Dedifferentiated amniotic fluid mesenchymal stem cell (primary cell): ENCODE measurements at regions not wholly inside any gene's neighbourhood (a gene's known extent, or its start where the extent isn't known, plus 50 kb on each side); places are given as distances from the start of the nearest gene placed in this dataset.
"Not testable (repeated sequence)": the region's sequence is repeated elsewhere in the genome, so short reads cannot be mapped to it uniquely, and the experiment has no call there.

Source experiments
- DNase-seq: peaks from one replicate; pipeline ENCODE4 v3.0.0-alpha.2; 2016; ENCODE audit errors: extremely low spot score

- DNase-seq = not testable (repeated sequence)
These were observed 120.1 kb upstream of the AGTR1 start for GRCh38 chr3:148577579-148577978.

GRCh38 chr3:148582126-148582525 lies 115.6 kb upstream of the AGTR1 start:
- peak; percentile 14 for DNase-seq

GRCh38 chr3:148583793-148584192 lies 113.9 kb upstream of the AGTR1 start:
- DNase-seq = peak; percentile 13

GRCh38 chr3:148584438-148584837 lies 113.3 kb upstream of the AGTR1 start:
- peak; percentile 13 for DNase-seq

GRCh38 chr3:148585671-148586379 lies 111.9 kb upstream of the AGTR1 start:
- DNase-seq = no peak

- no peak for DNase-seq
These were observed 109.4 kb upstream of the AGTR1 start for GRCh38 chr3:148588291-148588690.

- DNase-seq = no peak
These were observed 106.2 kb upstream of the AGTR1 start for GRCh38 chr3:148591525-148591924.

GRCh38 chr3:148598619-148599018 lies 99.1 kb upstream of the AGTR1 start:
- no peak for DNase-seq

- no peak for DNase-seq
These were observed 98.2 kb upstream of the AGTR1 start for GRCh38 chr3:148599481-148599880.

- DNase-seq = no peak
These were observed 97.3 kb upstream of the AGTR1 start for GRCh38 chr3:148600440-148600839.

GRCh38 chr3:148600902-148601765 lies 96.6 kb upstream of the AGTR1 start:
- no peak for DNase-seq

GRCh38 chr3:148601766-148602685 lies 95.7 kb upstream of the AGTR1 start:
- no peak for DNase-seq

GRCh38 chr3:148604270-148605085 lies 93.2 kb upstream of the AGTR1 start:
- DNase-seq = peak; percentile 45

- DNase-seq = no peak
These were observed 92.2 kb upstream of the AGTR1 start for GRCh38 chr3:148605521-148605920.

GRCh38 chr3:148606979-148607378 lies 90.7 kb upstream of the AGTR1 start:
- DNase-seq = no peak

GRCh38 chr3:148607491-148607890 lies 90.2 kb upstream of the AGTR1 start:
- DNase-seq = no peak

- DNase-seq = no peak
These were observed 85.4 kb upstream of the AGTR1 start for GRCh38 chr3:148612278-148612677.

- DNase-seq = no peak
These were observed 82.3 kb upstream of the AGTR1 start for GRCh38 chr3:148615382-148615781.

GRCh38 chr3:148625095-148625736 lies 72.5 kb upstream of the AGTR1 start:
- DNase-seq = no peak

GRCh38 chr3:148625991-148626390 lies 71.7 kb upstream of the AGTR1 start:
- DNase-seq = no peak

- DNase-seq = no peak
These were observed 68.7 kb upstream of the AGTR1 start for GRCh38 chr3:148629006-148629405.
